Chondrocyte (in vitro differentiated cells): ENCODE measurements at regions not wholly inside any gene's neighbourhood (a gene's known extent, or its start where the extent isn't known, plus 50 kb on each side); places are given as distances from the start of the nearest gene placed in this dataset.
"Not testable (repeated sequence)": the region's sequence is repeated elsewhere in the genome, so short reads cannot be mapped to it uniquely, and the experiment has no call there.

Source experiments
- DNase-seq: peaks from one replicate; pipeline ENCODE4 v3.0.0; 2021; ENCODE audit warnings: mixed read lengths, low spot score
- H3K27ac Mint-ChIP-seq: one replicate; pipeline ENCODE4 v1.8.0; 2021; ENCODE audit warnings: mild to moderate bottlenecking, moderate library complexity, mixed read lengths; ENCODE audit not compliant: unreplicated experiment
- H3K27me3 Mint-ChIP-seq: 2 replicates; pipeline ENCODE4 v1.8.0; 2021; ENCODE audit warnings: low read depth, mixed read lengths
- H3K36me3 Mint-ChIP-seq: 2 replicates; pipeline ENCODE4 v1.8.0; 2021; ENCODE audit warnings: low read depth, mixed read lengths
- H3K4me1 Mint-ChIP-seq: 2 replicates; pipeline ENCODE4 v1.8.0; 2021; ENCODE audit warnings: low read depth, mild to moderate bottlenecking, mixed read lengths
- H3K4me3 Mint-ChIP-seq: one replicate; pipeline ENCODE4 v1.8.0; 2021; ENCODE audit warnings: mild to moderate bottlenecking, moderate library complexity, mixed read lengths; ENCODE audit not compliant: unreplicated experiment
- H3K9me3 Mint-ChIP-seq: 2 replicates; pipeline ENCODE4 v1.8.0; 2021; ENCODE audit warnings: low read depth, mixed read lengths
- CTCF ChIP-seq: fragments of 200-600 bp; sonication (generic); IDR thresholded peaks from 2 replicates; pipeline ENCODE4 v1.5.0; 2021; ENCODE audit warnings: antibody characterized with exemption, mild to moderate bottlenecking, moderate library complexity

- H3K9me3 Mint-ChIP-seq, H3K4me3 Mint-ChIP-seq, H3K36me3 Mint-ChIP-seq, H3K4me1 Mint-ChIP-seq, DNase-seq, H3K27me3 Mint-ChIP-seq, H3K27ac Mint-ChIP-seq: not testable (repeated sequence)
These were observed 63.9 kb downstream of the RWDD3 start for GRCh38 chr1:95297906-95298305.

- Mint-ChIP-seq H3K27ac (no peak overlapping the region), H3K36me3 (no peaks in the 10 kb centered on the region), H3K4me1 (no peaks in the 10 kb centered on the region), H3K4me3 (no peak overlapping the region), H3K9me3 (peaks cover 3% of the 10 kb centered on the region), H3K27me3 (peaks cover 8% of the 10 kb centered on the region)
- TF ChIP-seq CTCF, result no peak
- DNase-seq, result no peak
These were observed 67.1 kb downstream of the RWDD3 start for GRCh38 chr1:95301091-95301490.

- peaks cover 3% of the 10 kb centered on the region for H3K9me3 Mint-ChIP-seq
- H3K27ac Mint-ChIP-seq, result no peak overlapping the region
These were observed 67.6 kb downstream of the RWDD3 start for GRCh38 chr1:95301614-95302013.

GRCh38 chr1:95304803-95305202 lies 70.8 kb downstream of the RWDD3 start:
- no peaks in the 10 kb centered on the region for H3K36me3 Mint-ChIP-seq
- H3K27ac Mint-ChIP-seq, result no peak overlapping the region
- no peak for TF ChIP-seq CTCF

More at GRCh38 chr1:95301614-95302013, 67.6 kb downstream of the RWDD3 start:
- H3K27me3 Mint-ChIP-seq, result peaks cover 8% of the 10 kb centered on the region
- DNase-seq, result no peak
- H3K4me1 Mint-ChIP-seq, result no peaks in the 10 kb centered on the region
- H3K36me3 Mint-ChIP-seq, result no peaks in the 10 kb centered on the region
- H3K4me3 Mint-ChIP-seq, result no peak overlapping the region
- TF ChIP-seq CTCF, result no peak

GRCh38 chr1:95308276-95309030 lies 74.4 kb downstream of the RWDD3 start:
- no peak overlapping the region for H3K27ac Mint-ChIP-seq
- H3K27me3 Mint-ChIP-seq, result peaks cover 46% of the 10 kb centered on the region
- H3K4me1 Mint-ChIP-seq, result no peaks in the 10 kb centered on the region
- H3K36me3 Mint-ChIP-seq, result no peaks in the 10 kb centered on the region
- no peak for TF ChIP-seq CTCF
- no peak for DNase-seq
- no peaks in the 10 kb centered on the region for H3K9me3 Mint-ChIP-seq
- no peak overlapping the region for H3K4me3 Mint-ChIP-seq

More at GRCh38 chr1:95304803-95305202, 70.8 kb downstream of the RWDD3 start:
- no peaks in the 10 kb centered on the region for H3K4me1 Mint-ChIP-seq
- peaks cover 31% of the 10 kb centered on the region for H3K27me3 Mint-ChIP-seq
- no peak for DNase-seq
- H3K4me3 Mint-ChIP-seq, result no peak overlapping the region
- H3K9me3 Mint-ChIP-seq, result peaks cover 3% of the 10 kb centered on the region

- peaks cover 43% of the 10 kb centered on the region for H3K27me3 Mint-ChIP-seq
- no peak overlapping the region for H3K27ac Mint-ChIP-seq
- no peak for DNase-seq
- H3K4me1 Mint-ChIP-seq, result no peaks in the 10 kb centered on the region
- TF ChIP-seq CTCF, result peak; percentile 74
- no peak overlapping the region for H3K4me3 Mint-ChIP-seq
- H3K9me3 Mint-ChIP-seq, result no peaks in the 10 kb centered on the region
- no peaks in the 10 kb centered on the region for H3K36me3 Mint-ChIP-seq
These were observed 75.0 kb downstream of the RWDD3 start for GRCh38 chr1:95309031-95309471.
